Right renal cortex interstitium (tissue), 3 donors: ENCODE measurements at regions not wholly inside any gene's neighbourhood (a gene's known extent, or its start where the extent isn't known, plus 50 kb on each side); places are given as distances from the start of the nearest gene placed in this dataset.

Source experiments
- DNase-seq, 3 donors: peaks; one replicate each; pipeline ENCODE4 v3.0.0-alpha.2; 2013; ENCODE audit warnings: low read depth in 3 of 3, low spot score in 2 of 3

DNA sequence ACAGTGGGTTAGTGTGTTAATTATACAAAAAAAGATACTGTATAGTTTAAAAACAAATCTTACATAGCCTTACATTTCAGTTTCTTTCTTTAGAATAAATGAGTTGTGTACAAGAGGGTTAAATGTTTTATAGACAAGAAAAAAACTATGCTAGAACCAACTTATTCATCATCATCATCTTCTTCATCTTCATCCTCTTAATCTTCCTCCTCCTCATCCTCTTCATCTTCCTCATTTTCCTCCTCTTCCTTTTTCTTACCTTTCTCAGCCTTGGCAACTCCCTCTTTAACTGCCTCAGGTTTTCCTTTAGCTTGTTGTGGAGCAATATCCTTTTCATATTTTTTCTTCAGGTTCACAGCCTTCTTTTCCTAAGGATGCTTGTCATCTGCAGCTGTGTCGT, 53.7 kb downstream of the RPS12 start:
- DNase-seq: no peak

DNA sequence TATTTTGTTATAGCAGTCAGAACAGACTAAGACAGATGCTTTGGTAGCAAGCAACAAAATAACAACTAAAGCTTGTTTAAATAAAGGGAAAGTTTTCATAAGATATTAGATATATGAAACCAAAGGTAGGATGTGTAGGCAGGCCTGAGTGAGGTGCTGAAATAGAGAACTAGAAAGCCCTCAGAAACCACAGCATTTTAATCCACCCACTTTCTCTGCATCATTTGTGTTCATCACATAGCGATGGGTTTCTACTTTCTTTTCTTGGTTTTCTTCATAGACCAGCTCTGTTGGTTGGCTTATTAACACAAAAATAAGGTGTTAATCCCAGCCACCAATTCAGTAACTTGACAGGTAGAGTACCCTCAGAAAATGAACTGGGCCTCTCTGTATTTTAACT, 58.6 kb downstream of the RPS12 start:
- DNase-seq: no peak

DNA sequence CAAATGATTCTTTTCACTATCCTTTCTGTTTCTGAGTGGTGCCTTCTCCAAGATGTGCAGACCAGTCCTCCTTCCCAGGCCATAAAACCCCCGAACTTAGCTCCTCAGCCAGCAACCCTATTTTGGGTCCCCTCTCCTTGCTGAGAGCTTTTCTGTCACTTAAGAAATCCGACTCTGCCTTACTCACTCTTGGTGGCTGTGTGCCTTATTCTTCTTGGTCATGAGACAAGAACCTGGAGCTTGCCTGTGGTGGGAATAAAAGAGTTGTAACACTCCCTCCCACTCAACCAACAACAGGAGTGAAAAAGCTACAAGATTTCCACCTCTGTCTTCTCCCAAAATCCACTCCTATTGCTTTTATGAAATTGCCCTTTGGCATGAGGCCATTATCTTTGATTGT, 62.6 kb downstream of the RPS12 start:
- DNase-seq: no peak

DNA sequence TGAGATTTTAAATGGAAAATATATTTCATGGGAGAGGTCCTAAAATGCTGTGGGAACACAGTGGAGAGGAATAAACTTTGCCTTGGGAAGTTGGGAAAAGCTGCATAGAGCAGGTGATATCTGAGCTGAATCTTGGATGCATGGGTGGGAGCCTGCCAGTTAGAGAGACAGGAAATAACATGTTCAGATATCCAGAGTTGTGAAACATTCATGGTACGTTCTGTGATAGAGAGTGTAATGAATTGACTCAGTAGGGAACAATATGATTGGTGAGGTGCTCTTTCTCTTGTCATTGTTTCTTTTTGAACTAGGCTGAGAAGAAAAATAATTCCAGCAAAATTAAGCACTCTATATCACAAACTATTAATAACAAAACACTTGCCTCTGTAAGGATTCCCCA, 72.8 kb downstream of the RPS12 start:
- DNase-seq: no peak

DNA sequence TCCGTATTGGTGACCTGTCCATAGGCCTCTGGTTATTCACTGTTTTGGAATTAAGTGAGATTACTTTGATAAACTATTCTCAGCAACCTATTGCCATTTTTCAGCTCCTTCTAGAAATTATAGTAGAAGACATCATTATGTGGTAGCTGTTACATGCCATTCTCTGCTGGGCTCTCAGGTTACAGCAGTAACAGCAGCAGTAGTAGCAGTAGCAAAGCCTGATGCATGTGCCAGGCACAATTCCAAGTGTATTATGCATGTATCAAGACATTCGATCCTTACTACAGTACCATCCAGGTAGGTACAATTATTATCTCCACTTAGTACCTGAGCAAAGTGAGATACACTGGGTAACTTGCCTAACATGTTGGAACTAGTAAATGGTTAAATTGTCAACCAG, 74.3 kb downstream of the RPS12 start:
- DNase-seq: no peak

DNA sequence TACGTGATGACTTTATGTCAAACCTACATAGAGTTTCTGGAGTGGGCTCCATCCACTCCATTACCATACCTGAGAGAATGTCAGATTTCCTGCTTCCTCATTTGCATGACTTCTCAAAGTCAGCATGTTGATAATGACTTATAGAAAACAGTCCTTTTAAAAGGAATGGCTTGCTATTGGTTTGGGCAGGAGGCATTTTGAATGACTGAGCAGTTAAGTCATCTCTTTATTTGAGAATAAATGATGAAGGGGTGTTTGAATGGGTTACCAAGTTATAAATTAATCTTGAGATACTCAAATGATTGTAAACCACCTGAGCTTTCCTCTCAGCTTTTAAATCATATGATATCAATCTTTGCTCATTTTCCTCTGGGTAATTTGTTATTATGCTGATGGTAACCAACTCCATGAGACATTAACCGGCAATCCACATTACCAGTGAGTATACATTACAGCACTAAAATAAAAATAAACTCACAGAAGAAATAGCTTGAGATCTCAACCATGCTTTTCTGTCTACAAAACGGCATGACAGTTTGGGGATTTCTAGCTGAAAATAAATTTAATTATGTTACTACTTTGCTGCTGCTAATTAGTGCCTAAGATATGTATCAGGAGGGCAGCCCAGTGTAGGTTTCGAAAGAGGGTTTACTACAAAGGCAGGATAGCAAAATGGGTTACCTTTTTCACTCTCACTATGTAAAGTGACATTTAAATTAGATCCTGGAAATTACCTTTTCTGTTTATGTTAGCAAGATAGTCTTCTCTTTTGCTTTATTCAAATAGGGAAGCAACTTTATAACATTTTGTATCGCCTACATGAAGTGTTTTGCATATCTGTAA, 78.8 kb downstream of the RPS12 start:
- DNase-seq: no peak

DNA sequence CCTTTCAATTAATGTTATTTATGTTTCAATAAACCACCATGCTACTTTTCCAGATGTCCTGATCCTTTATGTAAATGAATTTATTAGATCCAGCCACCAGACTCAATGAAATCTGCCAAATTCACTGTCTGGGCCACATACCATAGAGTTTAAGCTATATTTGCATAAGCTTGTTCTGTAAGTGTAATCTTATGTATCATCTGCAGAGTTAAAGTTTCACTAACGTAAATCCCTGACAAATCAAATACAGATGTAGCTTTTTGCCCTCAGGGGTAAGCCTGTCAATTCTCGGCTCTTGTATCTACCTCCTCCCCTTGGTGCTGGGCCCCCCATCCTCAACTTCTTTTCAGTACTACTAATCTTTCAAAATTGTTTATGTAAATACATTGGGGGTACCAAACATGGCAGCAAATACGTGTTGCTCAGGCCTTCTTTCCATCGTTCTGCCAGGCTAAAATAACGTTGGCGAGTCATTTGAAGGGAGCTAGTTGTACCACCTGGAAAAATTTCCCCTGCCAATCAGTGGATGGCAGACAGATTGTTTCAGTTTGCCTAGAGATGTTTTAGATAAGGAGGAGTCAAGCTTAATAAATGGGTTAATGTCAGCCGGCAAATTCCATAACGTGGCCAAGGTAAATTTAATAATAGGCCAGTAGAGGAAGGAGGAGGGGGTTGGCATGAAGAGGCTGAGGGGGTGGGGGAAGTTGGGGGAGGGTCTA, 79.6 kb downstream of the RPS12 start:
- DNase-seq: no peak

DNA sequence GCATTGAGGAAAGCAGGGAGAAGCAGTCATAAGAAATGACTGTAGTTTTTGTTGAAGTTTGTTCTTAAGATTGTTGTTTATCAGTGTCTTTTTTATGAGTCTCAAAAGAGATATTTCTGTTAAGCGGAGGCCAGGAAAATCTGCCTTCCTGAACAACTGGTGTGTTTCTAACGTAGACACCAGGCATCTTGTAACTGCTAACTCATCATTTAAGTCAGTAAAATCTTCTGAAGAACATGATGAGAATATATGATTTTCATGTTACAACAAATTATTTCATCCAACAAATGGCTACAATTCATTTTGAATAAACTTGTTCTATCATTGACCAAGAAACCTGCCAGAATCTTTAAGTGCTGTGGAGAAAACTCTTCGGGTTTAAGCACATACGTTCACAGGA, 84.0 kb downstream of the RPS12 start:
- DNase-seq: no peak

DNA sequence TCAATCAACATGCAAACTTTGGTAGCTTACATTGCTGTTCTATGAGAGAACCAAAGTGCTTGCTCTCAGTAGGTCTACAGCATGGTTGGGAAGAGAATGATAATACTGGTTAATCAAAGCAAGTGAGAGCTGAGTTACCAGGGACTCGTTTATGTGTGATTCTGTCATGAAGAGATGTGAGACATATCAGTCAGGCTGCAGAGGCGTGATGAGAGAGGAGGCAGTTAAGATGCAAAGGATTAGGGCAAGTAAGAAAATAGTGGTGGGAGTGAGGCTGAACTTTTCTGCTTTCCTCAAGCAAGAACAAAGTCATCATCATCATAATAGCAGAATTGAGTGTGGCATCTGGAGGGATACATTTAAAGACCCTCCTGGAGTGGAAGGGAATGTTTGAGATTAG, 86.5 kb downstream of the RPS12 start:
- no peak for DNase-seq

DNA sequence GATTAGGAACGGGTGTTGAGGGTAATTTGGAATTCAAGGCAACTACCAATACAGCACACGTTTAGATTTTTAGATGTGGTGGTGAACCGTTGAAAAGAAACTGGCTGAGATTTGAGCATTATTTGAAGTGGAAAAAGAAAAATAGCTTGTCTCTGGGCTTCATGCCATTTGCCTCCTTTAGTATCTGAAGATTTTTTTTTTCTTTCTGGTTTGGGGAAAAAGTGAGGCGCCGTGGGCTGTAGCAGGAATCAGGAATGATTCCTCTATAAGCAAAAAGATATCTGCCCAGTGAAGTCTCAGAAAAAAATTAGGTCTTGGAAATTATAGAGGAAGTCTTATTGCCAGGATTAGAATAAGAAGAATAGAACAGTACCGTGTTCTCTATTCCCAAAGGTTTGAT, 88.5 kb downstream of the RPS12 start:
- no peak for DNase-seq

DNA sequence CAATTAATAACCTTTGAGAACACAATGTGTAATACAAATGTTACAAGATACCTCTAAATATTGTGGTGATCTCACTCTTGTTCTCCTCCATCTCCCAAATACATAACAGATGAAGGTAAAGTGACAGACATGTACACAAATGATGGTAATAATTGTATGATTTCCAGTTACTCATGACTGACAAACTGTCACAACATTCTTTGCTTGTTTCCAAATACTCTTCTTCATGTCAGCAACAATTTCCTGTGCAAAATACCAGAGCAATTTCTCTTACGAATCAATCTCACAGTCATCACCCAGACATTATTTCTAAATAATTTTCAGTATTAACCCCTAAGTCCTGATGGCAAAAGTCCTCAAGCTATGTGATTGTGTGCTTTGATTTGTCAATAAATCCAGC, 92.9 kb downstream of the RPS12 start:
- DNase-seq: no peak

DNA sequence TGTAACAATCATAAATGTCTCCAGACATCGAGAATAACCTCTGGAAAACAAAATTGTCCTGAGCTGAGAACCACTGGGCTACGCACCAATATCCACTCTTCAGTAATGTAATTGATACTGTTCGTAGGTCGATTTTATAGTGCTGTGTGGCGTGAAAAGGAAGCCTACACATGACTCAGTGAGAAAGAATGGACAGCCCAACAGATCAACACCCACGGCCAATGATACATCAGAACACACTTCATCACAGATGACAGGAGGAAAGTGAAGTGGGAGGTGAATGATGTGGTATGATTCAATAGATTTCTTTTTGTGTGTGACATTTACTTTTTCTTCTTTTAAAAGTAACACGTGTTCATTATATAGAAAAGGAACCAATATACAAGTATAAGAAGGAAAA, 93.5 kb downstream of the RPS12 start:
- DNase-seq: no peak

DNA sequence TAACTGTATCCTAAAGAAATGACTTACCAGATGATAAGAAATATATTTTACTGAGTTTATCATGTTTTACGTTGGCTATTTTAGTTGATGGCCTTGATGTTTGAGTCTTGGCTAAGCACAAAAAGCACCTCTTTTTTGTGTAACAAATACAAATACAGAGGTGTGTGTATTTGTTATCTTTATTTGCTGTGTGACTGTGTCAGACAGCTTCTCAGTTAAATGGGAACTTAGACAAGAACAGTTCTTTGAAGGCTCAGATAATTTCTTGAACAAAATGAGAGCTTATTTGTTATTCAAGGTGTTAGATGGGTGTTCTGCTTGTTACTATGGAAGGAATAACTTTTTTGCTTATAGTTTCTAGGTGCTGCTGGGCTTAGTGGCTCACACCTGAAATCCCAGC, 95.4 kb downstream of the RPS12 start:
- DNase-seq: no peak

DNA sequence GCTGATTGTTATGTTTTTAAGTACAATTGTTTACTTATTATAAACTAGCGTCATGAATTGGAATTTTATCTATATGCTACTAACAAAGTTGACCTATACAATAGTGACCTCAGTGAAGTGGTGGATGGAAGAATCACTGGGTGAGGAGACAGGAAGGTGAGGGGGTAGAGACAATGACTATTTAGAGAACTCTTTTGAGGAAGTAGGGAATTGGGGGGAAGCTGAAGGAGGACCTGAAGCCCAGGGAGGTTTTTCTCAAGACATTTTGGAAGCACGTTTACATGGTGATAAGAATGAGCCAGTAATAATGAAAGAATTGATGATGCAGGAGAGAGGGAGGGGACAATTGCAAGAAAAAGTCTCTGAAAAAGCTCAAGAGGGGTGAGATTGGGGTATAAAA, 96.4 kb downstream of the RPS12 start:
- DNase-seq: no peak

DNA sequence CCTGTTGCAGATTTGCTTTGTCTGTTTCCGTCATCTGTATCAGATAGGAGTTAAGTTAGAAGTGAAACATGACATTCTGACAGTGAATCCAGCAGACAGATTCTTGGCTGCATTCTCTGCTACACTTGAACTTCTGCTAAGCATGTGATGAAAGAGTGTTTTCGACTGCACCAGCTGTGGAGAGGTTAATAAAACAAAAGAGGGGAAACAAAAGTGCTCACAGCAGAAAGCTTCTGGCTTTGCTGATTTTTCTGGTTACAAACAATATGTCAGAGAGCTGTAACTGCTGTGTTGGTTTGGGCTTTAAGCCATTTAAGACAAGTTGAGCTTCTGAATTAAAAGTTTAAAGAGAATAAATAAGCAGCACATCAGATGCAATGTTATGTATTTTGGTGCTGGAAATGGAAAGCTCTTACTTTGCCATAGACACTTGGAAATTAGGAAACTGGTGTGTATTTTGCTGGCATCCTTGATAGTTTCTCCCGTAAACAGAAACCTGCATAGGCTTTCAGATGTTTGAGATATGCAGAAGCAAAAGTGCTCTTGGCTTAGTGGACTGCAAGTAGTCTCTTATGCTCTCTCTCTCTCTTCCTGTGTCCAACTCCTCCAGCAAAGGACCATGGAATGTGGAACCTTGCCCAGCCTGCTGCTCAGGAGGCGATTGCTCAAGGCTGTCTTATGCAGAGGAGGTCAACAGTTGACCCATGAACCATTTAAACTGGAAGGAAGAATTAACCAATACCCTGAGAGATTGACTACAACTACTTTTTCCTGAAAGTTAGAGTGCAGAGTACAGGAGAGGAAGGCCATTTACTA, 104.9 kb downstream of the RPS12 start:
- DNase-seq: no peak

DNA sequence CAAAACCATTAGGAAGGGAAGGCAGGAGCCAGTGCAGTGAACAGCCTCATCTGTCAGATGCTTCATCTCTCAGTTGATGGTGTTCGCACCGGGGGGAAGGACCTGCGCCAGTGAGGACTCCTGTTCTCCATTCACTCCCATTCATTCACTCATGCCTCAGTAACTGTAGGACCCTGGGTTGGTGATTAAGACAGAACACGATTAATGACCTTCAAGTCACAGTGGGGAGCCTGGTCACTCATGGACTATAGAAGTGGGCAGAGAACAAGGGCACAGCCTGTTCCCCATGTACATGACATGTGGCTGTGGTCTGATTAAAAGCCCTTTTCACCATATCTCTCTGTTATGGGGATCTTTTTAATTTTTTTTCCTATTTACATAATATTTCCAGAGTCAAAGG, 113.3 kb downstream of the RPS12 start:
- no peak for DNase-seq

DNA sequence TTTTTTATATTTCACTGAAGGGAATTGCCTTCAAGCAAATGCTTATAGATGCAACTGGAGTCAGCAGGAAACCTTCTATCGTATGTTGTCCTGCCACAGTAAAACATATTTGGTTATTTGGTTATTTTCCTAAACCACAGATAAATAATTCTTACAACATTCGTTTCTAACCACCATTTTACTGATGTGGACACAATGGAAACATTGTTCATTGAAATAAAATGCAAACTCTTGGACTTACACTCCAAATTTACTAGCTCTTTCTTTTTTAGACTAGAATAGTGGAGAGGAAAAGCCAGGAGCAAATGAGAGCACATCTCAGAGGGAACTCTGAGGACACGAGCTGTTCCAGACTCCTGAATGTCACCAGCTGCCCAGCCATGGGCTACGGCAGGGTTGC, 114.8 kb downstream of the RPS12 start:
- no peak for DNase-seq

DNA sequence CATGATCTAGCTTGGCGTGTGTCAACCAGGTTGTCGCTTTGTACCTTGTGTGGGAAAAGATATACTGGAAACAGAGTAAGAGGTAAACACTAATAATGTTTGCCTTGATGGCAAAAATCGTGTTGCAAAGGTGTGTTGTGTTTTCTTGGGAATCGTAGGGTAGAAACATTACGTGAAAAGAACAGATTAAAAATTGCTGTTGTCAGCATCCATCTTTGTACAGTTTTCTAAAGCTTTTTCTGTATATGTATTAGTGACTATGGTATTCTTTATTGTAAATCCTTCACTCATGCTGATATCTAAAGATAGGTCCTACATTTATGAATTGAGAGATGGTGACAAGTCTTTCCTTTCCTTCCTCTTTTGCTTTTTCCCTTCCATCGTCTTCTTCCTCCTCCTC, 116.9 kb downstream of the RPS12 start:
- no peak for DNase-seq

DNA sequence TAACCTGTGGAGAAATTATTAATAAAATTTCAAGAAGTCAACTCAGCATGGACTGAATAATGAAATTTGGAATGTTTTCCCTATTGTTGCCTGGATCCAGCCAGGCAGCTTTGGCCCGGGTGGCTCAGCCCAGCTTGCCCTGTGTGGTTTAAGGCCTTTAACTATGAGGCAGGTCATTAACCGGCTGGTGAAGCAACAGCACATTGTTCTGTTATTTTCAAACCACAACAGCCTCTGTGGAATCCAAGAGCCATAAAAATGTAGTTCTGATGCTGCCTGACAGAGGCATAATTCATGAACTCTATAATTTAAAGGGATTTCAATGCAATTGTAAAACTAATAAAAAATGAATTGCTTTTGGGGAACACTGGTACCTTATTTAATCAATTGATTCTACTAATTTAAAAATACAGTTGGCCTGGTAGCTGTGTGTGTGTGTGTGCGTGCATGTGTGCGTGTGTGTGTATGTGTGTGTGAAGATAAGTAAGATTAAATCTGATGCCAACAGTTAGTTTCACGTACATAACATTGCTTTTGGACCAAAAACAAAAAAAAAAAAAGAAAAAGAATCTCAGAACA, 117.7 kb downstream of the RPS12 start:
- DNase-seq: no peak

DNA sequence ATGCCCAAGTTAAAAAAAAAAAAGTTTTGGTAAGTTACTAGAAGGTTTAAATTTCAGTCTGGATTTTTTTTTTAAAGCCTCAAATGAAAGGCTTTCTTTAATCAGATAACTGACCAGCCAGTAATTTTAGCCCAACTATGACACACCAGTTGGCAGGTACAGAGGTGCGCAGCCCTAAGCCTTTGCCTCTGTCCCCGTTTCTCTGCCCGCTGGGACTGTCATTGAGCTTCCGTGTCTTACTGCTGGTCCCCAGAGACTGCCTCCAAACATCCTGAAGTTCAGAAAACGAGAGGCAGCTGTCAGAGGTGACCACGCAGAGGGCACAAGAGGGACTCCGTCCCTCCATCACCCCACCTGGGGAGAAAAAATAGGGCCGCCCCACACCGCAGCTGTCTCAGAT, 118.2 kb downstream of the RPS12 start:
- DNase-seq: no peak

DNA sequence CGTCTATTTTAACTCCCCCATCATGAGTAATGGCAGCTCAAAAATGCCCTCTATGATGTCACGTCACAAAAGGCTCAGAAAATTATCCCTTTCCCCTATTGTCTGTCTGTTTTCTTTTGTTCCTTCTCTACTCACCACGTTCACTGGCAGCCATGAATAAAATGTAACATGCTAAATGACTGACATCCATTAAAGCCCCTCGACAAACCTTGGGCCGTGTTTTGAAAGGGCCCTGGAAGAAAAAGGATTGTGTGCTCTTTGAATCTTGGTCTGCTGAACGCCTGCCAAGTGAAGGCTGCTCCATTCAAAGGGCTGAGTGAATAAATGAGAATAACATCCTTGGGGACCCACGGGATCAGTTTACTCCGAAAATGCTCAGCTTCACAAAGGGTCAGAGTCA, 118.7 kb downstream of the RPS12 start:
- DNase-seq: no peak
